Transverse colon (tissue), 3 donors: ENCODE measurements at regions not wholly inside any gene's neighbourhood (a gene's known extent, or its start where the extent isn't known, plus 50 kb on each side); places are given as distances from the start of the nearest gene placed in this dataset.

Source experiments
- CTCF ChIP-seq, 5 experiments: fragments of 200-600 bp in 3 of 5; fragments of 450-650 bp in 2 of 5; sonication (generic) in 3 of 5; IDR thresholded peaks; 1 replicate in 2 of 5; 2 replicates in 3 of 5; pipeline ENCODE4 v1.5.1; 2016 to 2017; ENCODE audit warnings: antibody characterized with exemption in 5 of 5, inconsistent platforms in 3 of 5, mild to moderate bottlenecking in 2 of 5, moderate library complexity in 1 of 5
- POLR2A ChIP-seq: fragments of 450-650 bp; IDR thresholded peaks from one replicate; pipeline ENCODE4 v1.6.1; 2016; ENCODE audit warnings: antibody characterized with exemption, mild to moderate bottlenecking, moderate library complexity

- TF ChIP-seq CTCF (IDR thresholded peaks at IDR 0.05) (no peak), POLR2A (no peak)
Observed at GRCh38 chr12:127118251-127118650, 1148.7 kb upstream of the TMEM132C start.
